CD8-positive, alpha-beta memory T cell (primary cell): ENCODE measurements at regions not wholly inside any gene's neighbourhood (a gene's known extent, or its start where the extent isn't known, plus 50 kb on each side); places are given as distances from the start of the nearest gene placed in this dataset.

Experiments
- CTCF ChIA-PET: fragments of 350-600 bp; sonication (Branson Sonifier 250); formaldehyde crosslinking; loops from one replicate; lab custom pipeline; 2021; ENCODE audit warnings: antibody characterized with exemption; lab: Charles Lee
- POLR2A ChIA-PET: fragments of 350-600 bp; sonication (Branson Sonifier 250); formaldehyde crosslinking; loops from one replicate; lab custom pipeline; 2021; ENCODE audit warnings: antibody characterized with exemption; lab: Charles Lee
- DNase-seq, 5 donors: peaks; one replicate each; pipeline versions ENCODE4 v3.0.0 to v3.0.0-alpha.2; 2020 to 2022; ENCODE audit warnings: mixed read lengths in 1 of 5
- H3K27ac ChIP-seq: one replicate; pipeline ENCODE4 v1.7.0; 2013; ENCODE audit warnings: low read depth, mild to moderate bottlenecking, low read length, moderate library complexity
- H3K27me3 ChIP-seq: 2 replicates; pipeline ENCODE4 v1.7.0; 2013; ENCODE audit warnings: low read length, mild to moderate bottlenecking; ENCODE audit not compliant: insufficient read depth, poor library complexity, severe bottlenecking
- H3K36me3 ChIP-seq: 2 replicates; pipeline ENCODE4 v1.7.0; 2013; ENCODE audit warnings: mild to moderate bottlenecking, low read length, moderate library complexity; ENCODE audit not compliant: insufficient read depth
- H3K4me1 ChIP-seq: 2 replicates; pipeline ENCODE4 v1.7.0; 2013; ENCODE audit warnings: mild to moderate bottlenecking, low read length, moderate library complexity; ENCODE audit not compliant: insufficient read depth
- H3K4me3 ChIP-seq: 2 replicates; pipeline ENCODE4 v1.7.0; 2013; ENCODE audit warnings: mild to moderate bottlenecking, low read length
- H3K9me3 ChIP-seq: 2 replicates; pipeline ENCODE4 v1.7.0; 2013; ENCODE audit warnings: mild to moderate bottlenecking, low read length
- H3K27ac Mint-ChIP-seq, 8 donors: one replicate each; pipeline ENCODE4 v1.8.0; 2020 to 2021; ENCODE audit warnings: mixed read lengths in 8 of 8, mild to moderate bottlenecking in 6 of 8, inconsistent platforms in 3 of 8, moderate library complexity in 3 of 8
- H3K27me3 Mint-ChIP-seq, 2 donors: one replicate each; pipeline ENCODE4 v1.8.0; 2020 to 2021; ENCODE audit warnings: mixed read lengths in 2 of 2, mild to moderate bottlenecking in 1 of 2, moderate library complexity in 1 of 2
- H3K36me3 Mint-ChIP-seq, 3 donors: one replicate each; pipeline ENCODE4 v1.8.0; 2020 to 2021; ENCODE audit warnings: mixed read lengths in 3 of 3, inconsistent platforms in 1 of 3, mild to moderate bottlenecking in 1 of 3
- H3K4me1 Mint-ChIP-seq, 3 donors: one replicate each; pipeline ENCODE4 v1.8.0; 2020 to 2021; ENCODE audit warnings: mixed read lengths in 3 of 3, inconsistent platforms in 1 of 3, mild to moderate bottlenecking in 1 of 3
- H3K4me3 Mint-ChIP-seq, 7 donors: one replicate each; pipeline ENCODE4 v1.8.0; 2020 to 2021; ENCODE audit warnings: mixed read lengths in 7 of 7, mild to moderate bottlenecking in 6 of 7, moderate library complexity in 4 of 7, inconsistent platforms in 2 of 7
- H3K9me3 Mint-ChIP-seq, 5 donors: one replicate each; pipeline ENCODE4 v1.8.0; 2020 to 2022; ENCODE audit warnings: mixed read lengths in 5 of 5, mild to moderate bottlenecking in 3 of 5, moderate library complexity in 2 of 5, inconsistent platforms in 1 of 5

DNA sequence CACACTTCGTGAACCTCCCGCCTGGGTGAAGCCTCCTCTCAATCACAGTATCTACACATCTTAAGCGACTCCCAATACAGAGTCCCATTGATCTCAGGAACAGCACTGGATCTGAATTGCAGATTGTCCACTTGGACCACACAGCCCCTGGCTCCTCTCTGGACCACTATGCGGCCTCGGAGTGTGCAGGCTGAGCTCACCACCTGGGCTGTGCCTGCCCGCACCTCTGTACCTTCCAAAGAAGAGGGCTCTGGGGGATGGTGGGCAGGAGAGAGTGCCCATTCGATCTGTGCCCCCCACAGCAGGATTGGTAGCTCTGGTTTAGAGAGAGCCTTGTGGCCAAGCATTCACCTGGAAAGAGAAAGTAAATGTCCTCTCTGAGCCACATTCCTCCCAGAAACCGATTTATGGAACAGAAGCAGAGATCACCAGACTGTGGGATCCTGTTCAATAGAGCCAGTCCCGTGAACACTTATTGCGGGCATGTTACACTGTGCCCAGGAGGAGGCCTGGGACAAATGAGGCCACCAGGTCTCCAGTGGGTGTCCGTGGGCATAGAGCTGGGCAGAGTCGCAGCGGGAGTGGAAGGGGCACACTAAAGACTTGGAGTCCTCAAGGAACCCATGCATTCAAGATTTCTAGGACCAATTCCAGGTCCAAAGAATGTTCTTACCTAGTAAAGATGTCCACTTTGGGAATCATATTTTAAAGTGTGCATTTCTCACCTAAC lies 141.6 kb upstream of the SOX1 start:
- no peaks in the 10 kb centered on the region for H3K36me3 ChIP-seq
- no peak overlapping the region for H3K27ac ChIP-seq
- CTCF ChIA-PET = no interaction called here
- Mint-ChIP-seq H3K27me3 (no peaks in the 10 kb centered on the region), H3K4me1 (no peaks in the 10 kb centered on the region), H3K27ac (no peak overlapping the region), H3K4me3 (no peak overlapping the region), H3K9me3 (peaks cover 0 to 3% (median 0%) of the 10 kb centered on the region in 5 donors), H3K36me3 (no peaks in the 10 kb centered on the region)
- POLR2A ChIA-PET = no interaction called here
- no peaks in the 10 kb centered on the region for H3K4me1 ChIP-seq
- no peaks in the 10 kb centered on the region for H3K27me3 ChIP-seq
- no peak overlapping the region for H3K4me3 ChIP-seq
- no peak for DNase-seq
- H3K9me3 ChIP-seq = no peaks in the 10 kb centered on the region

DNA sequence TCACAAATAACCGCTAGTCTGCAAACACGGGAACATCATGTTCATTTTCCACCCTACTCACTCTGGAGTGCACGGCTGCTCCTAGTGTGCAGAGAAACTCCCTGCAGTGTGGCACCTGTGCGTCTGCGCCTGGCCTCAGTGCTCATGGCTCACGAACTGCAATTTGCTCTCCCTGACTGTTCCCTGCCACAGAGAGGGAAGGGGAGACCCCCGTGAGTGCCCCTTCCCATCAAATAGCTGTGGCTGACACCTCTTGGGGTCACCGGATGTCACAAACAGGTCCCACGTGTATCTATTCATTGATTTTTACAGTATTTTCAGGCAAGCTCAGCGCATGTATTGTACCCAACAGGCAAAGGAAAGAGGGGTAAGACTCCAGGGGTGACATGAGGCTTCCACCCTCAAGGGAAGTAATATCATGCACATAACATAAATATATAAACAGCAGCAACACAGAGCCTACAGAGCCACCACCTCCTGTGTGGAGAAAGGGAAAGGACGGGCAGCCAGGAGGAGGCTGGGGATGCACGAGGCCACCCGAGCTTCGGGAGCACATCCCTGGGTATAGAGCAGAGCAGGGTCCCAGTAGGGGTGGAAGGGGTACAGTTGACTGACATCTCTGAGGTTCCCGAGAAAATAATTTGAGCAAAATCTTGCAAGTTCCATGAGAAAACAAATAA lies 140.3 kb upstream of the SOX1 start:
- peaks cover 0 to 6% (median 1%) of the 10 kb centered on the region in 5 donors for H3K9me3 Mint-ChIP-seq
- no peak overlapping the region for H3K27ac Mint-ChIP-seq
- H3K36me3 Mint-ChIP-seq = no peaks in the 10 kb centered on the region
- Histone ChIP-seq H3K9me3 (no peaks in the 10 kb centered on the region), H3K27me3 (no peaks in the 10 kb centered on the region), H3K4me3 (no peak overlapping the region), H3K27ac (no peak overlapping the region), H3K4me1 (no peaks in the 10 kb centered on the region), H3K36me3 (no peaks in the 10 kb centered on the region)
- CTCF ChIA-PET = no interaction called here
- no peaks in the 10 kb centered on the region for H3K4me1 Mint-ChIP-seq
- H3K4me3 Mint-ChIP-seq = no peak overlapping the region
- H3K27me3 Mint-ChIP-seq = no peaks in the 10 kb centered on the region
- POLR2A ChIA-PET = no interaction called here
- no peak for DNase-seq

DNA sequence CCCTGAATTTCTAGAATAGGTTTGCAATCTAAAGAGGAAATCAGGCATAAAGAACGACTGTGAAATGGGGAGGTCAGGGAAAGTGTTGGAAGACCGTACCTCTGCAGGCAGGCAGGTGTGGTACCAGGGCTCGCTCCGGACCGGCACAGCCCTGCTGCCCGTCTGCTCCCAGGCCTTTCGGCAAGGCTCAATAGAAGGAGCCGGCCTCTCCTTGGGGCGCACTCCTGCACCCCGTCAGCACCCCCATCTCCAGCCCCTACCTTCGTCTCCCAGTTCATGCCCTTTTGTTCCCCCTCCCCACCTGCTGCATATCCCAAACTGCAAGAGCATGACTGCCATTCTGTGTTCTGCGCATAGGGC lies 139.8 kb upstream of the SOX1 start:
- no peak for DNase-seq
- Mint-ChIP-seq H3K27ac (no peak overlapping the region), H3K9me3 (peaks cover 2 to 8% (median 3%) of the 10 kb centered on the region in 5 donors), H3K4me1 (no peaks in the 10 kb centered on the region), H3K27me3 (no peaks in the 10 kb centered on the region), H3K36me3 (no peaks in the 10 kb centered on the region), H3K4me3 (no peak overlapping the region)
- H3K9me3 ChIP-seq = no peaks in the 10 kb centered on the region
- no peak overlapping the region for H3K4me3 ChIP-seq
- no peaks in the 10 kb centered on the region for H3K4me1 ChIP-seq
- no peaks in the 10 kb centered on the region for H3K27me3 ChIP-seq
- POLR2A ChIA-PET = no interaction called here
- no peaks in the 10 kb centered on the region for H3K36me3 ChIP-seq
- CTCF ChIA-PET = no interaction called here
- H3K27ac ChIP-seq = no peak overlapping the region

DNA sequence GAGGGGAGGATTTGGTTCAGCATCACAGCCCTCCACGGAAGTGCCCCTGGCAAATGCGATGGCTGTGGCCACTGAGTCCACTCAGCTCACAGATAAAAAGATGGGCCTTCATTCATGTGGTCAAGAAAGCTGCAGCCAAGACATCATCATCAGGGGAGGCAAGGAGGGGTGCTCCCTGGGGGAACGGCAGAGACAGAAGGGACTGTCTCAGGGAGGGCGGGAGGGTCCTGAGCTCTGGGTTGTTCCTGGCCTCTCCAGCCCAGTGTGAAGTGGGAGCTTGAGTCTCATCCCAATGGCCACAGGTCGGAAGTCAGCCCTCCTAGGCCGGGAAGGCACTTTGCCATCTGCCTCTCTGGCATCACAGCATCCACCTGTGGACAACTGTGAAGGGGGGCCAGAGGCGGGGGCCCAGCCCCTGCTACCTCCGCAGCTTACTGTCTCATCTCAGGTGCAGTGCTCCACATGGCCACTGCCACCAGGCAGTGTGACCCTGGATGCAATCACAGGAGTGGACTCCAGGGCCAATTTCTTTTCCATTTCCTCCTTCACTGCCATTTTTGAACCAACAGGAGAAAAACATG lies 137.8 kb upstream of the SOX1 start:
- H3K9me3 Mint-ChIP-seq = peaks cover 3 to 12% (median 8%) of the 10 kb centered on the region in 5 donors

DNA sequence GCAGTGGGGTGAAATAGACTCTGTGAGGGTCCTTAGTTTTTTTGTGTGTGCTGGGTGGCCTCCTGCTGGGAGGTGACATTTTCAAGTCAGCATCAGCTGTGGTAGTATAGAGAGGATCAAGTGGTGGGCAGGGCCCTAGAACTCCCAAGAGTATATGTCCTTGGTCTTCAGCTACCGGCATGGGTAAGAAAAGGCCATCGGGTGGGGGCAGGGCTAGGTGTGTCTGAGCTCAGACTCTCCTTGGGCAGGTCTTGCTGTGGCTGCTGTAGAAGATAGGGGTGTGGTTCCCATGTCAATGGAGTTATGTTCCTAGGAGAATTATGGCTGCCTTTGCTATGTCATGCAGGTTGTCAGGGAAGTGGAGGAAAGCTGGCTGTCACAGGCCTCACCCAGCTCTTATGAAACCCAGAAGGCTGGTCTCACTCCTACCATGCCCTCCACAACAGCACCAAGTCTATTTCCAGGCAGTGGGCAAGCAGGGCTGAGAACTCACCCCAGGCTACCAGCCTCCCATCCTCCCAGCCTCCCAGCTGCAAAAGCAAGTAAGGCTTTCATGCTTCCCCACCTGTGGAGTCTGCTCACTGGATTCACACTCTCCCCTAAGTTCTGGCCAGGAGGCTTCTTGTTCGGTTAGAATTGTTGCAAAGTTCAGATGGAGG lies 130.6 kb upstream of the SOX1 start:
- H3K9me3 ChIP-seq = no peaks in the 10 kb centered on the region
- H3K36me3 ChIP-seq = no peaks in the 10 kb centered on the region
- H3K9me3 Mint-ChIP-seq = peaks cover 3 to 12% (median 8%) of the 10 kb centered on the region in 5 donors
- no peaks in the 10 kb centered on the region for H3K36me3 Mint-ChIP-seq
- CTCF ChIA-PET = no interaction called here
- H3K4me3 ChIP-seq = no peak overlapping the region
- H3K4me1 Mint-ChIP-seq = no peaks in the 10 kb centered on the region
- no peak for DNase-seq
- no peaks in the 10 kb centered on the region for H3K4me1 ChIP-seq
- H3K4me3 Mint-ChIP-seq = no peak overlapping the region
- H3K27me3 ChIP-seq = no peaks in the 10 kb centered on the region
- POLR2A ChIA-PET = no interaction called here
- H3K27ac Mint-ChIP-seq = no peak overlapping the region
- H3K27me3 Mint-ChIP-seq = peaks cover 5 to 6% of the 10 kb centered on the region in 2 donors
- H3K27ac ChIP-seq = no peak overlapping the region

More for the DNA sequence above, 137.8 kb upstream of the SOX1 start:
- no peaks in the 10 kb centered on the region for H3K27me3 Mint-ChIP-seq
- no peaks in the 10 kb centered on the region for H3K36me3 Mint-ChIP-seq
- CTCF ChIA-PET = no interaction called here
- Histone ChIP-seq H3K4me1 (no peaks in the 10 kb centered on the region), H3K9me3 (no peaks in the 10 kb centered on the region), H3K36me3 (no peaks in the 10 kb centered on the region), H3K27me3 (no peaks in the 10 kb centered on the region), H3K27ac (no peak overlapping the region), H3K4me3 (no peak overlapping the region)
- POLR2A ChIA-PET = no interaction called here
- no peak overlapping the region for H3K4me3 Mint-ChIP-seq
- DNase-seq = no peak
- no peaks in the 10 kb centered on the region for H3K4me1 Mint-ChIP-seq
- no peak overlapping the region for H3K27ac Mint-ChIP-seq

DNA sequence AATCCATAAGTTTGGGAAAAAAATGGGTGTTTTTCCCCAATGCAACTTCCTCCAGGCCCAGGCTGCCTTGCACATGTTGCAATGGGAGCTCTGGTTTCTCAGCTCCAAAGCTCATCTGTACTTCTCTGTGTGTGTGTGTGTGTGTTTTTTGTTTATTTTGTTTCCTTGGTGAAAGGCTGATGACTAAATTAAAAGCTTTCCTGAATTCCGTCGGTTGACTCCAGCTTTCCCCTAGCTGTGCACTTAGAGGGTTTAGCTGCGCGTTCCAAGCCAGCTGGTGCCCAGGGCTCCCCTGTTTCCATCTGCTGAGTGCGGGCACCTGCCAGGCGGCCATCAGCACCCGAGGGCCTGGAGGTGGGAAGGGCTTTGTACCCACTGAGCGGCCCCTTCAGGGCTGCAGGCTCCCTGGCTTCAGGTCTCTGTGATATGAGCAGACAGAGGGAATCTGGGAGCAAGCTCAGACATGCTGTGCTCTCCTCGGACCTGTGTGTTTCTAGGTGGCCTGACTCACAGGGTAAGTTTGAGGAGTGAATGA lies 129.1 kb upstream of the SOX1 start:
- no peak overlapping the region for H3K4me3 ChIP-seq
- no peak for DNase-seq
- peaks cover 5 to 6% of the 10 kb centered on the region in 2 donors for H3K27me3 Mint-ChIP-seq
- H3K27me3 ChIP-seq = no peaks in the 10 kb centered on the region
- no peaks in the 10 kb centered on the region for H3K9me3 ChIP-seq
- CTCF ChIA-PET = no interaction called here
- H3K4me3 Mint-ChIP-seq = no peak overlapping the region
- peaks cover 0 to 15% (median 0%) of the 10 kb centered on the region in 5 donors for H3K9me3 Mint-ChIP-seq
- no peaks in the 10 kb centered on the region for H3K4me1 ChIP-seq
- H3K36me3 ChIP-seq = no peaks in the 10 kb centered on the region
- H3K27ac Mint-ChIP-seq = no peak overlapping the region
- H3K36me3 Mint-ChIP-seq = no peaks in the 10 kb centered on the region
- no peaks in the 10 kb centered on the region for H3K4me1 Mint-ChIP-seq
- no peak overlapping the region for H3K27ac ChIP-seq
- POLR2A ChIA-PET = no interaction called here

DNA sequence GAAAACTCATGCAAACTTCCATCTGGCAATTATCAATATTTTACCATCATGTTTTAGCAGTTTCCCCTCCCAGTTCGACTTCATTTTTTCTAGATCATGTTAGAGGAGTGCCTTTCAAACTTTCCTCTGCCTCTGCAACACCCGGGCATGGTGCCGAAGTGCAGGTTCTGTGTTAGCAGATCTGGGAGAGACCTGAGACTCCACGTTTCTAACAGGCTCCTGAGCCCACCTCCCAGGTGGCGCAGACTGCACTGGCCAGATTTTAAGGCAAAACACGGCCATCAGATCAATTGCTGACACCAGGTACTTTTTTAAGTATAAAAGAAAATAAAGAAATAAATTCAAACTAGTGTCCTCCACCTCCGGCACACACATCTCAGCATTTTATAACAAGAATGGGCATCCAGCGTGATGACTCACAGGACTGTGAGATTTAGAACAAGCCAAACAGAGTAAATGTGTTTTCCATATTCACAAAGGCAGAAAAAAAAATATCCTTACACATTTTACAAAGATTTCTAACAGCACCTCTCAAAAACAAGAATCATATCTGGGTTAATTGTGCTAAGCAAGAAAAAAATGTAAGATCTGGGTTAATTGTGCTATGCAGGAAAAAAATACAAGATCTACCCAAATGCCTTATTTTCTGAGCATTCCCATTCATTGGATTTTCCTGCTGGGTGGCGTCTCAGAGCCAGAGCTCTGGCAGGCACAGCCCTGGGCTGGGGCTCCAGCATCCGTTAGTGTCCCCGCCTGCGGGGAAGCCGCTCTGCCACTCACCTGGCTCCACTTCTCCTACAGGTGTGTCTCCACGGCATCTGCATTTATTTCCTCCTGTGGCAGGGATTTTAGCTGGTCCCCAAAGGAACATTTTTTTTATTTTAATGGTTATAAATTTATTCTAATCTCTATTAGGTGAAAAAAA lies 127.9 kb upstream of the SOX1 start:
- peaks cover 0 to 15% (median 0%) of the 10 kb centered on the region in 5 donors for H3K9me3 Mint-ChIP-seq
- DNase-seq = no peak
- ChIA-PET CTCF (no interaction called here), POLR2A (no interaction called here)
- no peaks in the 10 kb centered on the region for H3K4me1 Mint-ChIP-seq
- H3K27me3 ChIP-seq = no peaks in the 10 kb centered on the region
- H3K36me3 Mint-ChIP-seq = no peaks in the 10 kb centered on the region
- H3K4me3 ChIP-seq = no peak overlapping the region
- no peaks in the 10 kb centered on the region for H3K9me3 ChIP-seq
- H3K27ac Mint-ChIP-seq = no peak overlapping the region
- peaks cover 5 to 9% of the 10 kb centered on the region in 2 donors for H3K27me3 Mint-ChIP-seq
- H3K27ac ChIP-seq = no peak overlapping the region
- H3K4me3 Mint-ChIP-seq = no peak overlapping the region
- H3K36me3 ChIP-seq = no peaks in the 10 kb centered on the region
- no peaks in the 10 kb centered on the region for H3K4me1 ChIP-seq
